Ascending aorta (tissue), 2 donors: ENCODE measurements at regions not wholly inside any gene's neighbourhood (a gene's known extent, or its start where the extent isn't known, plus 50 kb on each side); places are given as distances from the start of the nearest gene placed in this dataset.
"Not testable (repeated sequence)": the region's sequence is repeated elsewhere in the genome, so short reads cannot be mapped to it uniquely, and the experiment has no call there.

Experiments
- DNase-seq, 2 donors: peaks; one replicate each; pipeline ENCODE4 v3.0.0-alpha.2; 2019; ENCODE audit warnings: low spot score in 2 of 2
- H3K27ac ChIP-seq, 2 donors: fragments of 200-600 bp; sonication (generic); one replicate each; pipeline ENCODE4 v1.5.1; 2016 to 2017; ENCODE audit warnings: mild to moderate bottlenecking in 1 of 2
- H3K27me3 ChIP-seq: fragments of 200-600 bp; sonication (generic); one replicate; pipeline ENCODE4 v1.5.1; 2017
- H3K36me3 ChIP-seq, 2 donors: fragments of 200-600 bp; sonication (generic); one replicate each; pipeline ENCODE4 v1.5.1; 2016
- H3K4me1 ChIP-seq, 2 donors: fragments of 200-600 bp; sonication (generic); one replicate each; pipeline ENCODE4 v1.5.1; 2016 to 2017; ENCODE audit warnings: mild to moderate bottlenecking in 1 of 2
- H3K4me3 ChIP-seq, 2 donors: fragments of 200-600 bp; sonication (generic); one replicate each; pipeline ENCODE4 v1.5.1; 2016 to 2017; ENCODE audit warnings: mild to moderate bottlenecking in 1 of 2
- H3K9me3 ChIP-seq, 2 donors: fragments of 200-600 bp; sonication (generic); one replicate each; pipeline ENCODE4 v1.5.1; 2016
- intact Hi-C: fragments of 100-400 bp; cut with DNase I; formaldehyde crosslinking; loops from one replicate; pipeline ENCODE4 v1.15.1; 2023
- TF ChIP-seq, protein P1 (sequence below), 3 experiments: fragments of 200-600 bp in 2 of 3; fragments of 450-650 bp in 1 of 3; sonication (generic) in 2 of 3; IDR thresholded peaks; one replicate each; pipeline ENCODE4 v1.5.1; 2016 to 2019; ENCODE audit warnings: antibody characterized with exemption in 3 of 3, mild to moderate bottlenecking in 1 of 3, moderate library complexity in 1 of 3

GRCh38 chr2:185537689-185538088 lies 200.9 kb upstream of the FSIP2 start:
- Histone ChIP-seq H3K36me3 (no peaks in the 10 kb centered on the region), H3K9me3 (no peaks in the 10 kb centered on the region), H3K4me1 (no peaks in the 10 kb centered on the region), H3K27me3 (no peaks in the 10 kb centered on the region), H3K4me3 (no peak overlapping the region), H3K27ac (no peak overlapping the region)
- TF ChIP-seq, protein P1, sequence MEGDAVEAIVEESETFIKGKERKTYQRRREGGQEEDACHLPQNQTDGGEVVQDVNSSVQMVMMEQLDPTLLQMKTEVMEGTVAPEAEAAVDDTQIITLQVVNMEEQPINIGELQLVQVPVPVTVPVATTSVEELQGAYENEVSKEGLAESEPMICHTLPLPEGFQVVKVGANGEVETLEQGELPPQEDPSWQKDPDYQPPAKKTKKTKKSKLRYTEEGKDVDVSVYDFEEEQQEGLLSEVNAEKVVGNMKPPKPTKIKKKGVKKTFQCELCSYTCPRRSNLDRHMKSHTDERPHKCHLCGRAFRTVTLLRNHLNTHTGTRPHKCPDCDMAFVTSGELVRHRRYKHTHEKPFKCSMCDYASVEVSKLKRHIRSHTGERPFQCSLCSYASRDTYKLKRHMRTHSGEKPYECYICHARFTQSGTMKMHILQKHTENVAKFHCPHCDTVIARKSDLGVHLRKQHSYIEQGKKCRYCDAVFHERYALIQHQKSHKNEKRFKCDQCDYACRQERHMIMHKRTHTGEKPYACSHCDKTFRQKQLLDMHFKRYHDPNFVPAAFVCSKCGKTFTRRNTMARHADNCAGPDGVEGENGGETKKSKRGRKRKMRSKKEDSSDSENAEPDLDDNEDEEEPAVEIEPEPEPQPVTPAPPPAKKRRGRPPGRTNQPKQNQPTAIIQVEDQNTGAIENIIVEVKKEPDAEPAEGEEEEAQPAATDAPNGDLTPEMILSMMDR (IDR thresholded peaks at IDR 0.05), result no peak
- intact Hi-C loops, result no loop called here
- no peak for DNase-seq

DNA sequence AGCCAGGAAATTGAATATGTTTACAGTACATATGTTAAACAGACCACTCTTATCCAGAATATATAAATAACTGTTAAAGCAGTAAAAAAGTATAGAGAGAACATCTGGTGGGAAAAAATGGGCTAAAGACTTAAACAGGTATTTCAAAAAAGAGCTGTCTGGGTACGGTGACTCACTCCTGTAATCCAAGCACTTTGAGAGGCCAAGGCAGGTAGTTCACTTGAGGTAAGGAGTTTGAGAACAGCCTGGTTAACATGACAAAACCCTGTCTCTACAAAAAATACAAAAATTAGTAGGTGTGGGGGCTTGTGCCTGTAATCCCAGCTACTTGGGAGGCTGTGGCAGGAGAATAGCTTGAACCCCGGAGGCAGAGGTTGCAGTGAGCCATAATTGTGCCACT lies 171.4 kb upstream of the FSIP2 start:
- Histone ChIP-seq H3K4me3 (no peak overlapping the region), H3K9me3 (no peaks in the 10 kb centered on the region), H3K4me1 (no peaks in the 10 kb centered on the region), H3K27me3 (no peaks in the 10 kb centered on the region), H3K27ac (no peak overlapping the region), H3K36me3 (no peaks in the 10 kb centered on the region)
- DNase-seq, result no peak
- intact Hi-C loops, result no loop called here
- TF ChIP-seq, protein P1 (IDR thresholded peaks at IDR 0.05), result no peak

DNA sequence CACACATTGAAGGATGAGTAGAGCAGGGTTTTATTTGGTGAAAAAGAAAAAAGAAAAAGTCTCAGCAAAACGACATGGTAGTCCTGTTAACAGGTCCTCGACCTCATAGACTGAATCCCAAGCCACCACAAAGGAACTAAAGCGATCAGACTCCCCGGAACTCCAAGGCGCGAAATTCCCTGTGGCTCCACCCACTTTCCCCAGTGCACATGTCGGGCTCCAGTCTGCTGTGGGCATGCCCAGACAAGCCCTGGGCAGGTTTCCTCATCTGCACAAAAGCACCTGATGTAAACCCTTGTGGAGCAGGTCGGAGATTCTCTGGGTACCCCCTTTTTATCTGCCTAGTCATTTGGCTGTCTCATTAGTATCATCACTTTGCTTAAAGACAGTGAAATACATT lies 170.7 kb upstream of the FSIP2 start:
- Histone ChIP-seq H3K27me3 (no peaks in the 10 kb centered on the region), H3K36me3 (no peaks in the 10 kb centered on the region), H3K4me1 (no peaks in the 10 kb centered on the region), H3K9me3 (no peaks in the 10 kb centered on the region), H3K27ac (no peak overlapping the region), H3K4me3 (no peak overlapping the region)
- TF ChIP-seq, protein P1 (IDR thresholded peaks at IDR 0.05), result no peak
- no peak for DNase-seq
- intact Hi-C loops, result no loop called here

DNA sequence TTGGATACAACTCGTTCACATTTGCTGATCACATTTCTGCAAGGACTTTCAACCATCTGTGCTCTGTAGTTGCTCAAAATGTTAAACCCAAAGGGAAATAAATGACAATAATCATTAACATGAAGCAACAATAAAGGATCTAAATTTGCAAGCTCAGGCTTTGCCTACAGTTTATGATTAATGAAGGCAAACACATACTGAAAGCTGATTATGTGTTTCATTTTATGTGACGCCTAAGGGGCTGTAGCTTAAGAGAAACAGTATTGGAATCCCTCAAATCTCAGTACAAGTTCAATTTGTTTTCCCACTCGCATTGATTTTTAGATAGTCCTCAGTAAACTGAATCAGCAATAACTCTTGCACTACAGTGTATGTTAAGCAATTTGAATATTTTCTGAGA lies 160.3 kb upstream of the FSIP2 start:
- TF ChIP-seq, protein P1 (IDR thresholded peaks at IDR 0.05), result no peak
- intact Hi-C loops, result no loop called here
- no peak for DNase-seq
- no peaks in the 10 kb centered on the region for H3K27me3 ChIP-seq
- H3K4me1 ChIP-seq, result no peaks in the 10 kb centered on the region
- H3K4me3 ChIP-seq, result no peak overlapping the region
- H3K36me3 ChIP-seq, result no peaks in the 10 kb centered on the region
- no peak overlapping the region for H3K27ac ChIP-seq
- no peaks in the 10 kb centered on the region for H3K9me3 ChIP-seq

GRCh38 chr2:185583058-185583816 lies 155.4 kb upstream of the FSIP2 start:
- TF ChIP-seq, protein P1 (IDR thresholded peaks at IDR 0.05), result no peak
- Histone ChIP-seq H3K9me3 (peaks cover 0 to 7% of the 10 kb centered on the region in 2 donors), H3K27ac (no peak overlapping the region), H3K36me3 (no peaks in the 10 kb centered on the region), H3K4me3 (no peak overlapping the region), H3K27me3 (no peaks in the 10 kb centered on the region), H3K4me1 (no peaks in the 10 kb centered on the region)
- intact Hi-C loops, result no loop called here
- DNase-seq, result no peak

- H3K9me3 ChIP-seq, H3K4me3 ChIP-seq, DNase-seq, H3K36me3 ChIP-seq, H3K27me3 ChIP-seq, intact Hi-C loops, H3K4me1 ChIP-seq, H3K27ac ChIP-seq: not testable (repeated sequence)
Measured at GRCh38 chr2:185585165-185585564, 153.4 kb upstream of the FSIP2 start.

GRCh38 chr2:185591276-185591675 lies 147.3 kb upstream of the FSIP2 start:
- H3K4me1 ChIP-seq, intact Hi-C loops, H3K4me3 ChIP-seq: not testable (repeated sequence)

More at GRCh38 chr2:185591276-185591675, 147.3 kb upstream of the FSIP2 start:
- H3K36me3 ChIP-seq, H3K27ac ChIP-seq, DNase-seq, H3K9me3 ChIP-seq, H3K27me3 ChIP-seq: not testable (repeated sequence)
